T-cell (primary cell): ENCODE measurements at regions not wholly inside any gene's neighbourhood (a gene's known extent, or its start where the extent isn't known, plus 50 kb on each side); places are given as distances from the start of the nearest gene placed in this dataset.

Experiments used
- ATAC-seq, 4 experiments: fragments of 200-7000 bp in 3 of 4; fragments of 150-1000 bp in 1 of 4; cut with Tn5 transposase; replicated peaks in 1 of 4; 1 replicate in 3 of 4; 2 replicates in 1 of 4; pipeline ENCODE4 v1.10.0; 2021; ENCODE audit warnings: moderate library complexity in 3 of 4, mild to moderate bottlenecking in 2 of 4, moderate number of reproducible peaks in 1 of 4
- CTCF ChIA-PET, 2 donors: fragments of 300-600 bp; sonication (Branson Sonifier 250); formaldehyde crosslinking; loops; one replicate each; lab custom pipeline; 2022; ENCODE audit warnings: antibody characterized with exemption in 2 of 2; lab: Charles Lee
- POLR2A ChIA-PET, 2 donors: fragments of 300-600 bp; sonication (Branson Sonifier 250); formaldehyde crosslinking; loops; one replicate each; lab custom pipeline; 2022; ENCODE audit warnings: antibody characterized with exemption in 2 of 2; lab: Charles Lee
- DNase-seq, 35 experiments: peaks; one replicate each; pipeline versions ENCODE4 v3.0.0 to v3.0.0-alpha.2; 2013 to 2023
- H3K27ac ChIP-seq: one replicate; pipeline ENCODE4 v1.5.1; 2013; ENCODE audit warnings: low read length
- H3K27me3 ChIP-seq, 2 experiments: replicated peaks in 1 of 2; 1 replicate in 1 of 2; 2 replicates in 1 of 2; pipeline versions ENCODE4 v1.6.1 to v1.7.0; 2013; ENCODE audit warnings: low read length in 1 of 2, mixed read lengths in 1 of 2; ENCODE audit not compliant: control insufficient read depth in 2 of 2, insufficient read depth in 2 of 2; ENCODE audit errors: extremely low read depth in 1 of 2
- H3K36me3 ChIP-seq, 2 donors: 1 replicate in 1 of 2; 2 replicates in 1 of 2; pipeline versions ENCODE4 v1.6.1 to v1.7.0; 2013; ENCODE audit warnings: low read length in 1 of 2; ENCODE audit not compliant: control insufficient read depth in 2 of 2, insufficient read depth in 1 of 2; ENCODE audit errors: extremely low read depth in 1 of 2
- H3K4me1 ChIP-seq, 2 experiments: 1 replicate in 1 of 2; 2 replicates in 1 of 2; pipeline versions ENCODE4 v1.6.1 to v1.7.0; 2013; ENCODE audit warnings: low read length in 2 of 2, mixed read lengths in 1 of 2; ENCODE audit not compliant: insufficient read depth in 2 of 2, control insufficient read depth in 1 of 2; ENCODE audit errors: extremely low read depth in 1 of 2
- H3K4me3 ChIP-seq, 2 donors: 1 replicate in 1 of 2; 2 replicates in 1 of 2; pipeline versions ENCODE4 v1.5.1 to v1.7.0; 2013; ENCODE audit warnings: mild to moderate bottlenecking in 2 of 2, low read length in 1 of 2, moderate library complexity in 1 of 2; ENCODE audit not compliant: control insufficient read depth in 1 of 2; ENCODE audit errors: extremely low read depth in 1 of 2
- H3K9me3 ChIP-seq: 2 replicates; pipeline ENCODE4 v1.7.0; 2013
- H3K27ac Mint-ChIP-seq, 2 donors: one replicate each; pipeline ENCODE4 v1.8.0; 2020 to 2021; ENCODE audit warnings: mild to moderate bottlenecking in 2 of 2, mixed read lengths in 2 of 2
- H3K27me3 Mint-ChIP-seq, 2 donors: one replicate each; pipeline ENCODE4 v1.8.0; 2021 to 2022; ENCODE audit warnings: mixed read lengths in 2 of 2
- H3K36me3 Mint-ChIP-seq: one replicate; pipeline ENCODE4 v1.8.0; 2021; ENCODE audit warnings: mixed read lengths
- H3K4me1 Mint-ChIP-seq, 3 donors: one replicate each; pipeline ENCODE4 v1.8.0; 2020 to 2022; ENCODE audit warnings: mixed read lengths in 3 of 3, mild to moderate bottlenecking in 1 of 3
- H3K4me3 Mint-ChIP-seq, 3 donors: one replicate each; pipeline ENCODE4 v1.8.0; 2020 to 2022; ENCODE audit warnings: mild to moderate bottlenecking in 3 of 3, mixed read lengths in 3 of 3, moderate library complexity in 3 of 3
- H3K9me3 Mint-ChIP-seq, 3 donors: one replicate each; pipeline ENCODE4 v1.8.0; 2020 to 2022; ENCODE audit warnings: mixed read lengths in 3 of 3
- WGBS: methylation state at CpG from one replicate; pipeline ENCODE4 v1.1.5; 2013; ENCODE audit warnings: missing lambda C conversion rate; ENCODE audit not compliant: insufficient coverage; 5-methylcytosine and 5-hydroxymethylcytosine counted together

DNA sequence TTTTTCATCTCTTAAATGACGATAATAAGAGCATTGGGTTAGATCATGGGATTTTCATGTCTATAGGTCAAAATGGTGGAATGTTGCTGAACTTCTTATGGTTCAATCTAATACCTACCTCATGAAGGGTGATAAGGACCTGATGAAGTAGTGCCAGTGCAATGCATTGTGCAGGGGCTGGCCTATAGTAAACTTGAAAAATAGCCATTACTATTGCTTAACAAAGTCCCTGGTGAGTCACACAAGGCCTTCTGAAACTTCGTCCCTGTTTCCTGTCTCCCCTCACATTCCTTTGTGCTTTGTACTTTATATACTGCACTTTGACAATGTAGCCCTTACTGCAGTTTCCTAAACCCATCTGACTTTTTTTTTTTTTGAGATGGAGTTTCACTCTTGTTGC is 515.9 kb downstream of the SLC4A3 start:
- Histone ChIP-seq H3K27ac (no peak overlapping the region), H3K36me3 (no peaks in the 10 kb centered on the region), H3K9me3 (no peaks in the 10 kb centered on the region), H3K4me1 (no peaks in the 10 kb centered on the region), H3K4me3 (no peak overlapping the region), H3K27me3 (no peaks in the 10 kb centered on the region)
- Mint-ChIP-seq H3K4me1 (no peaks in the 10 kb centered on the region), H3K27ac (no peak overlapping the region), H3K27me3 (peaks cover 7 to 11% of the 10 kb centered on the region in 2 donors), H3K9me3 (peaks cover 0 to 20% (median 4%) of the 10 kb centered on the region in 3 donors), H3K4me3 (no peak overlapping the region), H3K36me3 (no peaks in the 10 kb centered on the region)
- ChIA-PET CTCF (no interaction called here), POLR2A (no interaction called here)
- DNase-seq (no peak), ATAC-seq (no peak)
- no CpG with 5 or more reads among the region's 2 CpGs for WGBS

- CTCF ChIA-PET, result no interaction called here
- Mint-ChIP-seq H3K27me3 (peaks cover 7 to 11% of the 10 kb centered on the region in 2 donors), H3K4me3 (no peak overlapping the region), H3K27ac (no peak overlapping the region), H3K4me1 (no peaks in the 10 kb centered on the region), H3K9me3 (peaks cover 0 to 20% (median 4%) of the 10 kb centered on the region in 3 donors), H3K36me3 (no peaks in the 10 kb centered on the region)
- Histone ChIP-seq H3K27ac (no peak overlapping the region), H3K4me1 (no peaks in the 10 kb centered on the region), H3K27me3 (no peaks in the 10 kb centered on the region), H3K4me3 (no peak overlapping the region), H3K9me3 (no peaks in the 10 kb centered on the region), H3K36me3 (no peaks in the 10 kb centered on the region)
- DNase-seq (no peak), ATAC-seq (no peak)
- 83% methylated on average over 2 of the region's 2 CpGs for WGBS
- POLR2A ChIA-PET, result no interaction called here
Observed at GRCh38 chr2:220144411-220144810, 517.0 kb downstream of the SLC4A3 start.

DNA sequence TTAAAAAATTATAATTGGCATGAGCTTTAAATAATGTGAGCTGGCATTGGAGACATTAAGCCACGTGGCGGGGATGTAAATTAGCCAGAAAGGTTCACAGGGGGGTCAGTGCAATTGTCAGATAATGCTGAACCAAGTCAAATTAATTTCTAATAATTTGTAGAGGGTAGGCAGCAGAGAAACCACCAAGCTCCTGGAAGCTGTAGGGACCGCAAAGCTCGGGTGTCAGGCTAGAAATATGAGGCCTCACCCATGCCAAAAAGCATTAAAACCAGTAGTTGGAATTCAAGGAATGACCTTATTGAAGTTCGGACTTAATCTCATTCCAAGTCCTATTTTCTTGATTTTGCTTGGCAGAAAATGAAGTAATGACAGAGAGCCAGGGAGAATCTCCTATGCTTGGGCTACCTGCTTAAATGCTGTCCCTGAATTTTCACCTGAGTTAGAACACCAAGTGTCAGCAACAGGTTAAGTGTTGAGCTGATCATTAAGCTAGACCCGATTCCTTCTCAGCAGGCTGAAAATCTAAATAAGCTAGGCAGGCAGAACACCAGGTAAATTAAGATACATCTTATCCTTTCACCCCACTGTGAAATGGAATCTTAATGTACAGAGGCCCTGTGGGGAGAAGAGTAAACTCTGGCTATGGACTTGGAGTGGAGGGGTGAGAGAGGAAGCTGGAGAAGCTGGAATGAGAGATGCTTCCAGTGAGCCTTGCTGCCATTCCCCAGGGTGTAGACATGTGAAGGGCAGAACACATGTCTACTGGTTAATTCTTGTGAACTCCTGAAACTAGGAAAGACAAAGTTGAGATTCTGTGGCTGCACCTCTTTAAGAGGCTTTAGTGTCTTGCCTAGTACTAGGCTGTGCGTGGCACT is 520.0 kb downstream of the SLC4A3 start:
- POLR2A ChIA-PET, result no interaction called here
- WGBS, result 77% methylated on average over 4 of the region's 7 CpGs
- H3K27ac Mint-ChIP-seq, result no peak overlapping the region
- Histone ChIP-seq H3K4me3 (no peak overlapping the region), H3K4me1 (no peaks in the 10 kb centered on the region), H3K27ac (no peak overlapping the region), H3K9me3 (no peaks in the 10 kb centered on the region), H3K27me3 (no peaks in the 10 kb centered on the region), H3K36me3 (no peaks in the 10 kb centered on the region)
- CTCF ChIA-PET, result no interaction called here
- no peaks in the 10 kb centered on the region for H3K36me3 Mint-ChIP-seq
- H3K4me3 Mint-ChIP-seq, result no peak overlapping the region
- no peak for ATAC-seq
- H3K4me1 Mint-ChIP-seq, result no peaks in the 10 kb centered on the region
- peaks cover 0 to 15% (median 4%) of the 10 kb centered on the region in 3 donors for H3K9me3 Mint-ChIP-seq
- no peak for DNase-seq
- H3K27me3 Mint-ChIP-seq, result peaks cover 7 to 11% of the 10 kb centered on the region in 2 donors

DNA sequence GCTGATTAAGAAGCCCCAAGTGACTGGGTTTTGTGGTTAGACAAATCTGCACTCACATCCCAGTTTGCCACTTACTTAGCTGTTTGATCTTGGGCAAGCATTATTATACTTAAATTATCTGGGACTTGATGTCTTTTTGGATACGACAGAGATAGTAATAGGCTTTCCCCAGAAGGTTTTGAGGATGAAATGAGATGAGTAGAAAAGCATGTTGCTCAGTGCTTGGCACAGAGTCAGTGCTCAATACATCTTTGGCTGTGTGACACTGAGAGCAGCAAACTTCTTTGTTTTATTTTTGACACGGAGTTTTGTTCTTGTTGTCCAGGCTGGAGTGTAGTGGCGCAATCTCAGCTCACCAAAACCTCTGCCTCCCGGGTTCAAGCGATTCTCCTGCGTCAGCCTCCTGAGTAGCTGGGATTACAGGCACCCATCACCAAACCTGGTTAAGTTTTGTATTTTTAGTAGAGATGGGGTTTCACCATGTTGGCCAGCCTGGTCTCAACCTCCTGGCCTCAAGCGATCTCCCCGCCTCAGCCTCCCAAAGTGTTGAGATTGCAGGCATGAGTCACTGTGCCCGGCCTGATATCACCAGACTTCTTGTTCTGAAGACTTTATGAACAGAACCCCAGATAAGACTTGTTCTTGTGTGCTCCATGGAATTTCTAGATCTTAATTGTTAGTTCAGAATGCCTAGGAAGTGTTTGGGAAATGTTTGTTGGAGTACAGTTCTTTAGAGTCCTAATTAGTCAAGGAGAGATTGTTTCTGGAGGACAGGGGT is 521.2 kb downstream of the SLC4A3 start:
- H3K4me1 ChIP-seq, result no peaks in the 10 kb centered on the region
- no peaks in the 10 kb centered on the region for H3K36me3 ChIP-seq
- H3K4me3 Mint-ChIP-seq, result no peak overlapping the region
- 79% methylated on average over 5 of the region's 9 CpGs for WGBS
- H3K27ac ChIP-seq, result no peak overlapping the region
- ChIA-PET CTCF (no interaction called here), POLR2A (no interaction called here)
- no peak overlapping the region for H3K27ac Mint-ChIP-seq
- H3K36me3 Mint-ChIP-seq, result no peaks in the 10 kb centered on the region
- no peaks in the 10 kb centered on the region for H3K4me1 Mint-ChIP-seq
- no peak for ATAC-seq
- peaks cover 3 to 15% of the 10 kb centered on the region in 2 donors for H3K27me3 Mint-ChIP-seq
- no peaks in the 10 kb centered on the region for H3K27me3 ChIP-seq
- no peak overlapping the region for H3K4me3 ChIP-seq
- DNase-seq, result no peak
- no peaks in the 10 kb centered on the region for H3K9me3 ChIP-seq
- H3K9me3 Mint-ChIP-seq, result peaks cover 0 to 10% (median 4%) of the 10 kb centered on the region in 3 donors

DNA sequence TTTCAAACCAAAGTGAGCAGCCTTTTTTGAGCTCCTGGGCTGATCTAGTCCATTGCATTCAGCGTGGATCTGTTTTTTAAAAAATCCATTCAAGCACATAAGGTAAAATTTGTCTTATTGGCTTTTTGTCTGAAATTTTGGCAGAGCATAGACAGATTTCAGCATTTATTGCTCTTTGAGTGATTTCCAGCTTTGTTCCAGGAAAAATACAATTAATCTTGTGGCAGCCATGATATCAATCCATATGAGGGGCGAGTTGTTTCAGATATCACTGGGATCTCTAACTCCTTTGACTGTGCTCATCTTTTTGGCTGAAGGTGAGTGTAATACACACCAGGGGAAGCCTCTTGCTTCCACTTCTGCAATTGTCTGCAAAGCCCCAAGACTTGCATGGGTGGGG is 523.9 kb downstream of the SLC4A3 start:
- Histone ChIP-seq H3K27ac (no peak overlapping the region), H3K27me3 (no peaks in the 10 kb centered on the region), H3K9me3 (no peaks in the 10 kb centered on the region), H3K36me3 (no peaks in the 10 kb centered on the region), H3K4me3 (no peak overlapping the region), H3K4me1 (no peaks in the 10 kb centered on the region)
- ChIA-PET CTCF (no interaction called here), POLR2A (no interaction called here)
- H3K27me3 Mint-ChIP-seq, result peaks cover 0 to 14% of the 10 kb centered on the region in 2 donors
- WGBS, result 63% methylated on average over 2 of the region's 2 CpGs
- H3K36me3 Mint-ChIP-seq, result no peaks in the 10 kb centered on the region
- peaks cover 0 to 11% (median 0%) of the 10 kb centered on the region in 3 donors for H3K9me3 Mint-ChIP-seq
- H3K4me3 Mint-ChIP-seq, result no peak overlapping the region
- DNase-seq (no peak), ATAC-seq (no peak)
- no peak overlapping the region for H3K27ac Mint-ChIP-seq
- no peaks in the 10 kb centered on the region for H3K4me1 Mint-ChIP-seq

GRCh38 chr2:220152281-220152935 is 525.0 kb downstream of the SLC4A3 start:
- Histone ChIP-seq H3K9me3 (no peaks in the 10 kb centered on the region), H3K27me3 (no peaks in the 10 kb centered on the region), H3K36me3 (no peaks in the 10 kb centered on the region), H3K4me3 (no peak overlapping the region), H3K4me1 (no peaks in the 10 kb centered on the region), H3K27ac (no peak overlapping the region)
- DNase-seq (no peak), ATAC-seq (no peak)
- ChIA-PET CTCF (no interaction called here), POLR2A (no interaction called here)
- Mint-ChIP-seq H3K27me3 (peaks cover 0 to 10% of the 10 kb centered on the region in 2 donors), H3K36me3 (no peaks in the 10 kb centered on the region), H3K4me1 (no peaks in the 10 kb centered on the region), H3K4me3 (no peak overlapping the region), H3K9me3 (peaks cover 0 to 13% (median 0%) of the 10 kb centered on the region in 3 donors), H3K27ac (no peak overlapping the region)
- WGBS, result 60% methylated on average over 3 of the region's 4 CpGs
